ENCODE measurements at regions not wholly inside any gene's neighbourhood (a gene's known extent, or its start where the extent isn't known, plus 50 kb on each side); places are given as distances from the start of the nearest gene placed in this dataset.

DNA sequence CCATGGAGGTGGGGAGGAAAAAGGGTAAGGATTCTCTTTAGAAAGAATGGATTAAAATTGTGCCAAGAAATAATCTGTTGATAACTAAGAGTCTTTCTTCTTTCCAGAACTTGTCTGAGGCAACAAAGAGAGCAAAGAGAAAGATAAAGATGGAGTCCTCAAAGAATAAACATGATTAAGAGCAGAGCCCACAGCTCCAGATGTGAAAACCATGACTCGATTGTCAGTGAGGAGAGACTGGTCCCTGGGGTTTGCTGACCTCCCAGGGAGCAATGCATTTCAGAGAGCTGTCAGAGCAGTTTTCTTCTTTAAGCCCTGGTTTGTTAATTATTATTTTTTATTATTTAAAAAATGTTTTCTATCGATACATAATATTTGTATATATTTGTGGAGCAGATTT, 74.6 kb downstream of the TMEM100 start:
- TF ChIP-seq, protein P1, sequence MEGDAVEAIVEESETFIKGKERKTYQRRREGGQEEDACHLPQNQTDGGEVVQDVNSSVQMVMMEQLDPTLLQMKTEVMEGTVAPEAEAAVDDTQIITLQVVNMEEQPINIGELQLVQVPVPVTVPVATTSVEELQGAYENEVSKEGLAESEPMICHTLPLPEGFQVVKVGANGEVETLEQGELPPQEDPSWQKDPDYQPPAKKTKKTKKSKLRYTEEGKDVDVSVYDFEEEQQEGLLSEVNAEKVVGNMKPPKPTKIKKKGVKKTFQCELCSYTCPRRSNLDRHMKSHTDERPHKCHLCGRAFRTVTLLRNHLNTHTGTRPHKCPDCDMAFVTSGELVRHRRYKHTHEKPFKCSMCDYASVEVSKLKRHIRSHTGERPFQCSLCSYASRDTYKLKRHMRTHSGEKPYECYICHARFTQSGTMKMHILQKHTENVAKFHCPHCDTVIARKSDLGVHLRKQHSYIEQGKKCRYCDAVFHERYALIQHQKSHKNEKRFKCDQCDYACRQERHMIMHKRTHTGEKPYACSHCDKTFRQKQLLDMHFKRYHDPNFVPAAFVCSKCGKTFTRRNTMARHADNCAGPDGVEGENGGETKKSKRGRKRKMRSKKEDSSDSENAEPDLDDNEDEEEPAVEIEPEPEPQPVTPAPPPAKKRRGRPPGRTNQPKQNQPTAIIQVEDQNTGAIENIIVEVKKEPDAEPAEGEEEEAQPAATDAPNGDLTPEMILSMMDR (optimal IDR thresholded peaks at IDR 0.05 in 1 of 3, IDR thresholded peaks at IDR 0.05 in 1 of 3, conservative IDR thresholded peaks at IDR 0.05 in 1 of 3; ENCODE audit: extremely low read depth in 1 of 3, insufficient read depth in 2 of 3, low read length in 3 of 3), result no peak
- TF ChIP-seq EZH2 (IDR thresholded peaks at IDR 0.05; ENCODE audit: low read length), result no peak

Data from keratinocyte (primary cell).